Panc1 (cell line): ENCODE measurements at regions not wholly inside any gene's neighbourhood (a gene's known extent, or its start where the extent isn't known, plus 50 kb on each side); places are given as distances from the start of the nearest gene placed in this dataset.

Experiments used
- ATAC-seq: fragments of 200-7000 bp; cut with Tn5 transposase; 2 replicates; pipeline ENCODE4 v1.9.1; 2020; ENCODE audit warnings: mild to moderate bottlenecking, moderate library complexity
- BruUV-seq: library from RNA; stranded (reverse); fragments of 400-500 nt; replicated peaks from 2 replicates; lab custom pipeline; 2021; lab: Mats Ljungman, UMichigan
- CTCF ChIA-PET: fragments of 300-600 bp; sonication (Branson Sonifier 250); formaldehyde crosslinking; loops from one replicate; lab custom pipeline; 2022; ENCODE audit warnings: antibody characterized with exemption; lab: Charles Lee
- POLR2A ChIA-PET: fragments of 300-600 bp; sonication (Branson Sonifier 250); formaldehyde crosslinking; loops from one replicate; lab custom pipeline; 2022; ENCODE audit warnings: antibody characterized with exemption; lab: Charles Lee
- DNase-seq: peaks from one replicate; pipeline ENCODE4 v3.0.0-alpha.2; 2010; ENCODE audit warnings: low read depth, low spot score
- H3K27ac ChIP-seq: 2 replicates; pipeline ENCODE4 v1.5.1; 2011; ENCODE audit warnings: mild to moderate bottlenecking, low read length, inconsistent platforms
- H3K27me3 ChIP-seq: fragments of 200-500 bp; sonication (Bioruptor generic); 2 replicates; pipeline ENCODE4 v1.6.0; 2014; ENCODE audit warnings: low read length, inconsistent platforms; ENCODE audit not compliant: control insufficient read depth, insufficient read depth
- H3K36me3 ChIP-seq: fragments of 200-500 bp; sonication (Bioruptor generic); 2 replicates; pipeline ENCODE4 v1.5.1; 2014; ENCODE audit warnings: inconsistent platforms, mild to moderate bottlenecking, low read length, moderate library complexity; ENCODE audit not compliant: control insufficient read depth, insufficient read depth
- H3K4me1 ChIP-seq: 2 replicates; pipeline ENCODE4 v1.5.1; 2011; ENCODE audit warnings: inconsistent platforms, mild to moderate bottlenecking, low read length, moderate library complexity; ENCODE audit not compliant: control insufficient read depth, insufficient read depth
- H3K4me3 ChIP-seq, 2 experiments: 2 replicates each; pipeline ENCODE4 v1.5.1; 2011 to 2012; ENCODE audit warnings: low read depth in 2 of 2, low read length in 2 of 2, mild to moderate bottlenecking in 2 of 2, inconsistent platforms in 1 of 2, moderate library complexity in 1 of 2
- H3K9me3 ChIP-seq: fragments of 200-500 bp; sonication (Bioruptor generic); 2 replicates; pipeline ENCODE4 v1.5.1; 2014; ENCODE audit warnings: low read depth, mild to moderate bottlenecking, inconsistent platforms, low read length, moderate library complexity; ENCODE audit not compliant: control insufficient read depth, insufficient read depth
- CTCF ChIP-seq: fragments of 450-650 bp; IDR thresholded peaks from 2 replicates; pipeline ENCODE4 v1.5.1; 2017; ENCODE audit warnings: mild to moderate bottlenecking
- POLR2AphosphoS5 ChIP-seq: IDR thresholded peaks from 2 replicates; pipeline ENCODE4 v1.6.1; 2012; ENCODE audit warnings: mild to moderate bottlenecking, low read depth, low read length, moderate library complexity
- REST ChIP-seq, 2 experiments: IDR thresholded peaks; 2 replicates each; pipeline ENCODE4 v1.6.1; 2011 to 2012; ENCODE audit warnings: low read depth in 2 of 2, control low read depth in 1 of 2, low read length in 1 of 2, mild to moderate bottlenecking in 1 of 2, moderate library complexity in 1 of 2; ENCODE audit not compliant: insufficient read depth in 1 of 2
- SIN3A ChIP-seq: IDR thresholded peaks from 2 replicates; pipeline ENCODE4 v1.6.1; 2012; ENCODE audit warnings: low read depth, mild to moderate bottlenecking, low read length, moderate library complexity, borderline replicate concordance; ENCODE audit not compliant: insufficient read depth
- TCF7L2 ChIP-seq: IDR thresholded peaks from 2 replicates; pipeline ENCODE4 v1.6.1; 2011; ENCODE audit warnings: mild to moderate bottlenecking, low read depth, low read length, inconsistent platforms
- in situ Hi-C: cut with HindIII; loops from 2 replicates; pipeline ENCODE4 v1.10.0; 2016; ENCODE audit warnings: low sequenced_read_pairs, low pct_unique_long_range_greater_than_20kb
- intact Hi-C: fragments of 100-400 bp; cut with micrococcal nuclease; formaldehyde crosslinking; loops from one replicate; pipeline ENCODE4 v1.10.0; 2022; ENCODE audit not compliant: unreplicated experiment

- TF ChIP-seq CTCF (no peak), SIN3A (no peak), TCF7L2 (no peak), POLR2AphosphoS5 (no peak), REST (IDR thresholded peaks at IDR 0.05; ENCODE audit: insufficient read depth in 1 of 2, low read depth in 2 of 2, low read length in 1 of 2) (no peak)
- CTCF ChIA-PET: no interaction called here
- intact Hi-C loops: no loop called here
- POLR2A ChIA-PET: no interaction called here
- Histone ChIP-seq H3K36me3 (no peaks in the 10 kb centered on the region), H3K27ac (no peak overlapping the region), H3K4me1 (no peaks in the 10 kb centered on the region), H3K27me3 (no peaks in the 10 kb centered on the region), H3K4me3 (no peak overlapping the region), H3K9me3 (no peaks in the 10 kb centered on the region)
- BruUV-seq: no TSS peak
- ATAC-seq (no peak), DNase-seq (no peak)
- in situ Hi-C loops: no loop called here
Observed at GRCh38 chr2:18284331-18284730, 276.1 kb downstream of the RDH14 start.

- H3K4me3 ChIP-seq: no peak overlapping the region
- DNase-seq (no peak), ATAC-seq (no peak)
- no peaks in the 10 kb centered on the region for H3K36me3 ChIP-seq
- no peaks in the 10 kb centered on the region for H3K27me3 ChIP-seq
- POLR2A ChIA-PET: no interaction called here
- in situ Hi-C loops: no loop called here
- CTCF ChIA-PET: no interaction called here
- TF ChIP-seq REST (IDR thresholded peaks at IDR 0.05; ENCODE audit: insufficient read depth in 1 of 2, low read depth in 2 of 2, low read length in 1 of 2): no peak
- no peak for TF ChIP-seq CTCF
- TF ChIP-seq SIN3A: no peak
- no peak for TF ChIP-seq POLR2AphosphoS5
- TF ChIP-seq TCF7L2: no peak
- H3K9me3 ChIP-seq: no peaks in the 10 kb centered on the region
- H3K27ac ChIP-seq: no peak overlapping the region
- no TSS peak for BruUV-seq
- intact Hi-C loops: no loop called here
- no peaks in the 10 kb centered on the region for H3K4me1 ChIP-seq
Observed at GRCh38 chr2:18282026-18282425, 278.4 kb downstream of the RDH14 start.
